ENCODE measurements at regions not wholly inside any gene's neighbourhood (a gene's known extent, or its start where the extent isn't known, plus 50 kb on each side); places are given as distances from the start of the nearest gene placed in this dataset.

DNA sequence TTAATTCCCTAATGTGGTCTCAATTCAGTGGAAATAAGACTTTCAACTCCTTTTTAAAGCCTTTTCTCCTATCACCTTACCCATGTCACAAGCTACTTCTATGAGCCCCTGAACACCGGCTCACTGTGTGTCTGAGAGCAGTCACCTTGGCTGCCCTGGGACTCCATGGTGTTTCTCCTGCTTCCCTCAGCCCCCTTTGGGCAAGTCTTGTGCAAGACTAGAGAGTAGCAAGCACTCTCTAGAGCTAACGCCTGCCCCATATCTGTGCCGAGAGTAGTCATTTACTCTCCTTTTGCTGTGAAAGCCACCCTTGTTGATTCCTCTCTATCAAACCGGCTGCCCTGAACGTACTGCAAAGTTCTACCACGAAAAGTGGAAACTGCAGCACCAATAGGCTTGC, 77.9 kb upstream of the DAB2 start:
- TF ChIP-seq, protein P1, sequence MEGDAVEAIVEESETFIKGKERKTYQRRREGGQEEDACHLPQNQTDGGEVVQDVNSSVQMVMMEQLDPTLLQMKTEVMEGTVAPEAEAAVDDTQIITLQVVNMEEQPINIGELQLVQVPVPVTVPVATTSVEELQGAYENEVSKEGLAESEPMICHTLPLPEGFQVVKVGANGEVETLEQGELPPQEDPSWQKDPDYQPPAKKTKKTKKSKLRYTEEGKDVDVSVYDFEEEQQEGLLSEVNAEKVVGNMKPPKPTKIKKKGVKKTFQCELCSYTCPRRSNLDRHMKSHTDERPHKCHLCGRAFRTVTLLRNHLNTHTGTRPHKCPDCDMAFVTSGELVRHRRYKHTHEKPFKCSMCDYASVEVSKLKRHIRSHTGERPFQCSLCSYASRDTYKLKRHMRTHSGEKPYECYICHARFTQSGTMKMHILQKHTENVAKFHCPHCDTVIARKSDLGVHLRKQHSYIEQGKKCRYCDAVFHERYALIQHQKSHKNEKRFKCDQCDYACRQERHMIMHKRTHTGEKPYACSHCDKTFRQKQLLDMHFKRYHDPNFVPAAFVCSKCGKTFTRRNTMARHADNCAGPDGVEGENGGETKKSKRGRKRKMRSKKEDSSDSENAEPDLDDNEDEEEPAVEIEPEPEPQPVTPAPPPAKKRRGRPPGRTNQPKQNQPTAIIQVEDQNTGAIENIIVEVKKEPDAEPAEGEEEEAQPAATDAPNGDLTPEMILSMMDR (IDR thresholded peaks at IDR 0.05; ENCODE audit: low read depth, low read length), result no peak
- H3K4me3 ChIP-seq (ENCODE audit: low read depth, low read length), result no peak overlapping the region
- in situ Hi-C loops (cut with HindIII; ENCODE audit: low sequenced_read_pairs), result no loop called here
- DNase-seq (ENCODE audit: low read depth, low spot score), result no peak

DNA sequence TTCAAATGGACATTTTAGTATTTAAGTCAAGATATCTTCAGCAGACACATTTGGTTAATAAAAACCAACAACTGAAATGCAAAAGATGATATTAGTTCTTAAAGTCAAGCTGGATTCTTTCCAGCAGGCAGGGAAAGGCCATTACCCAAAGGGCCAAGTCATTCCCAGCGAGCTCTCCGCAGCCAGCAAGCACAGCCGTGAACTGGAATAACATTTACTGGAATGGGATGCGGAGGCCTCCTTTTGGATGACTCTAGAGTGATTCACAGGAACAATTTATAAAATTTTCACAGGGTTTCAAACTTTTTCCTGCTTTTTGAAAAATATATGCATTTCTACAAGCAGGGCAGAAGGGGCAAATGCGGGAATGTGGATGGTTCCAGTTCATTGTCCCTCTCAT, 76.6 kb upstream of the DAB2 start:
- in situ Hi-C loops (cut with HindIII; ENCODE audit: low sequenced_read_pairs), result no loop called here
- no peak overlapping the region for H3K4me3 ChIP-seq (ENCODE audit: low read depth, low read length)
- peak; percentile 85 for DNase-seq (ENCODE audit: low read depth, low spot score)

DNA sequence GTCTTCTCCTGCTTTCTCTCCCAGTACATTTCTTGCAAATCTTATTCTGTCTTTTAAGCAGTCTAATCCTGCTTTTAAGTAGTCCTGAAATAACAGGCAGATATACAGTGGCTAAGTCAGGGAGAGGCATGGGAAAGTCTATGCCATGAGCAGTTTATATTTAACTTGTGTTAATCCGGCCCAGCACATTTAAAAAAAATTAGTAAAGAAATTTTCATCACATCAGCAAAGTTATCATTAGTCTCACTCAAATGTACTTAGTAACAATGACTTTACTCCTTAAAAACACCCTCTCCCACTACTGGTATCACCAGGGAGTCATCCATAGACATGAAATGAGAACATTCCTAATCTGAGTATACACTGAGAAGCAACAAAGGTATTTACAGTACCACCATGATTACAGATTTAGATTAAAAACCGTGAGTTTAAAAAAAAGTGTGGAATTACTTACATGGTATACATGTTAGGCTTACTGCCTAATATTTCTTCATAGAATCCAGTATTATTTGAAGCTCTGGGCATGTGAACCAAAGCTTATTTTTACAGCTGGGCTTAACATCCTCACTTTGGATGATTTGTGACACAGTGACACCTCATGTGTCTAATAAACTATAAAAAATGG, 75.9 kb upstream of the DAB2 start:
- in situ Hi-C loops (cut with HindIII; ENCODE audit: low sequenced_read_pairs), result no loop called here
- TF ChIP-seq, protein P1 (IDR thresholded peaks at IDR 0.05; ENCODE audit: low read depth, low read length), result no peak
- no peak for DNase-seq (ENCODE audit: low read depth, low spot score)
- no peak overlapping the region for H3K4me3 ChIP-seq (ENCODE audit: low read depth, low read length)

More for the DNA sequence above, 76.6 kb upstream of the DAB2 start:
- TF ChIP-seq, protein P1 (IDR thresholded peaks at IDR 0.05; ENCODE audit: low read depth, low read length), result no peak

DNA sequence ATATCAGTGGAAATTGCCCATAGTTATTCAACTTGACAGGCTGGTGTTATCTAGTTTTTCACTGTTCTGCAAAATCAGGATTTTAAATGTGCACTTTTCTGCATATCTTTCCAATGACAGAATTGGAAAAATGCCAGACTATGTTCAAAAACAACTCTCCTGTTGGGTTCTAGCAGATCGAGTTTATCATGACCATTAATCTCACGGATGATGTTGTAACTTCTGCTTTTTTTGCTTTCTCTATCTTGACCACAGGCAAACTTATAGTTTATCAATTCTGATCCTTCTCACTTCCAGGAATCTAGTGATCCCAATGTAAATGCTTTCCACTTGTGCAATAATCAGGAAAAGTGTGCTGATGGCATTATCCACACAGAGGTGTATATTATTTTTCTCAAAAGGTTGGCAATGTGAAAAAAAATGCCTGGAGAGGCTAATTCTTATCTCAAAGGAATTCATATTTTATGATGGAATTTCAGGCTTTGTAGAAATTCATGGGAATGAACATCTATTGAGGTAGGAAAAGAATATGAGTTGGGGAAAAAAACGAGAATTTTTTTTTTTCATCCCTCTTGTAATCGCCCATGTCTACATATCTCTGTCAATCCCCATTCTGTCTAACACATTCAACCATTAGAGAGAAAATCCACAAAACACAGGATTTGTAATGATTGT, 73.6 kb upstream of the DAB2 start:
- in situ Hi-C loops (cut with HindIII; ENCODE audit: low sequenced_read_pairs), result no loop called here
- peak; percentile 52 for DNase-seq (ENCODE audit: low read depth, low spot score)
- H3K4me3 ChIP-seq (ENCODE audit: low read depth, low read length), result no peak overlapping the region
- TF ChIP-seq, protein P1 (IDR thresholded peaks at IDR 0.05; ENCODE audit: low read depth, low read length), result no peak

DNA sequence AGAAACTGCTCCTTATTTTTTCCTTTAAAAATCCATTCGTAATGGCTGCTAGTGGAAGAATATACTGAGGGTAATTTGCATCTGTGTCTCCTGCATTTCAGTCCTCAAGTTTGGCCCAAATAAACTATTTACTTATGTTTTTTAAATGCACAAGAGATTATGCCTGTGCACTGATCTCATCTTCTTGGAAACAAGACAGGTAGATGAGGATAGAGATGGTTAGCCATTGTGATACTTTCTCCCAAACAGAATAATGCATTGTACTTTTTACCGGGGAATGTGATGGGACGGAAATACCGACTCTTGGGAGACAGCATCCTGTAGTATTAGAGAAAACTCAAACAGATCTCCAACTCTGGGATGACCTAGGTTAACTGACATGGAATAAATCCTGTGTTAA, 72.5 kb upstream of the DAB2 start:
- H3K4me3 ChIP-seq (ENCODE audit: low read depth, low read length), result no peak overlapping the region
- no peak for DNase-seq (ENCODE audit: low read depth, low spot score)
- in situ Hi-C loops (cut with HindIII; ENCODE audit: low sequenced_read_pairs), result no loop called here
- TF ChIP-seq, protein P1 (IDR thresholded peaks at IDR 0.05; ENCODE audit: low read depth, low read length), result no peak

- TF ChIP-seq, protein P1 (IDR thresholded peaks at IDR 0.05; ENCODE audit: low read depth, low read length), result no peak
- no peak overlapping the region for H3K4me3 ChIP-seq (ENCODE audit: low read depth, low read length)
- in situ Hi-C loops (cut with HindIII; ENCODE audit: low sequenced_read_pairs), result no loop called here
- DNase-seq (ENCODE audit: low read depth, low spot score), result no peak
These were observed 70.4 kb upstream of the DAB2 start for GRCh38 chr5:39495227-39495626.
